Transverse colon (tissue), 4 donors: ENCODE measurements at regions not wholly inside any gene's neighbourhood (a gene's known extent, or its start where the extent isn't known, plus 50 kb on each side); places are given as distances from the start of the nearest gene placed in this dataset.

Experiments used
- DNase-seq: peaks from one replicate; pipeline ENCODE4 v3.0.0-alpha.2; 2019
- H3K27ac ChIP-seq, 4 donors: fragments of 200-600 bp; sonication (generic); 2 replicates each; pipeline ENCODE4 v1.5.1; 2016 to 2018; ENCODE audit warnings: inconsistent platforms in 4 of 4
- H3K27me3 ChIP-seq: fragments of 200-600 bp; sonication (generic); 2 replicates; pipeline ENCODE4 v1.5.1; 2017; ENCODE audit warnings: inconsistent platforms
- H3K36me3 ChIP-seq, 4 donors: fragments of 200-600 bp; sonication (generic); 2 replicates each; pipeline ENCODE4 v1.5.1; 2017 to 2019; ENCODE audit warnings: inconsistent platforms in 4 of 4
- H3K4me1 ChIP-seq, 4 donors: fragments of 200-600 bp; sonication (generic); 2 replicates each; pipeline ENCODE4 v1.5.1; 2017 to 2020; ENCODE audit warnings: inconsistent platforms in 4 of 4
- H3K4me3 ChIP-seq, 4 donors: fragments of 200-600 bp; sonication (generic); 1 replicate in 1 of 4; 2 replicates in 3 of 4; pipeline versions ENCODE4 v1.5.1 to v1.6.1; 2017 to 2019; ENCODE audit warnings: inconsistent platforms in 4 of 4
- H3K9me3 ChIP-seq, 2 donors: fragments of 200-600 bp; sonication (generic); 2 replicates each; pipeline ENCODE4 v1.5.1; 2017 to 2019; ENCODE audit warnings: inconsistent platforms in 2 of 2
- CTCF ChIP-seq, 5 experiments: fragments of 200-600 bp in 3 of 5; fragments of 450-650 bp in 2 of 5; sonication (generic) in 3 of 5; IDR thresholded peaks; 1 replicate in 2 of 5; 2 replicates in 3 of 5; pipeline ENCODE4 v1.5.1; 2016 to 2017; ENCODE audit warnings: antibody characterized with exemption in 5 of 5, inconsistent platforms in 3 of 5, mild to moderate bottlenecking in 2 of 5, moderate library complexity in 1 of 5
- EP300 ChIP-seq: sonication (generic); formaldehyde crosslinking; IDR thresholded peaks from one replicate; pipeline ENCODE4 v1.6.1; 2017; ENCODE audit warnings: antibody characterized with exemption, low read depth
- POLR2A ChIP-seq: fragments of 450-650 bp; IDR thresholded peaks from one replicate; pipeline ENCODE4 v1.6.1; 2016; ENCODE audit warnings: antibody characterized with exemption, mild to moderate bottlenecking, moderate library complexity
- POLR2AphosphoS5 ChIP-seq, 3 donors: sonication (generic); formaldehyde crosslinking; IDR thresholded peaks; one replicate each; pipeline ENCODE4 v1.6.1; 2016; ENCODE audit warnings: antibody characterized with exemption in 3 of 3
- WGBS, 2 donors: methylation state at CpG; one replicate each; pipeline ENCODE4 v1.1.5; 2018; ENCODE audit warnings: low coverage in 1 of 2; 5-methylcytosine and 5-hydroxymethylcytosine counted together
- in situ Hi-C, 4 donors: fragments of 200-750 bp; cut with MboI; loops; one replicate each; pipeline versions ENCODE4 v1.15.0 to v1.15.1; 2017; ENCODE audit warnings: low sequenced_read_pairs in 3 of 4, low pct_ligation_motif_present in 1 of 4, low pct_unique_long_range_greater_than_20kb in 1 of 4
- intact Hi-C: fragments of 100-400 bp; cut with DNase I; formaldehyde crosslinking; loops from one replicate; pipeline ENCODE4 v1.15.1; 2023; ENCODE audit warnings: low total_unique reads

GRCh38 chr3:168249550-168250414, 154.1 kb upstream of the GOLIM4 start:
- 0 to 1% methylated on average over 4 to 46 of the region's 89 CpGs for WGBS, 2 donors
- in situ Hi-C loops (no loop called here), intact Hi-C loops (no loop called here)
- H3K4me1 ChIP-seq = peaks cover 7 to 23% (median 19%) of the 10 kb centered on the region in 4 donors
- H3K27ac ChIP-seq = peak overlapping the region in 3 of 4 donors; percentile 10 to 54 (median 21)
- TF ChIP-seq EP300 (no peak), POLR2AphosphoS5 (IDR thresholded peaks at IDR 0.05) (no peak), POLR2A (no peak), CTCF (IDR thresholded peaks at IDR 0.05) (peak in 4 of 5 experiments; percentile 15 to 26 (median 22))
- no peaks in the 10 kb centered on the region for H3K9me3 ChIP-seq
- H3K36me3 ChIP-seq = no peaks in the 10 kb centered on the region
- peak overlapping the region; percentile 28 to 64 (median 54) for H3K4me3 ChIP-seq
- peaks cover 75% of the 10 kb centered on the region for H3K27me3 ChIP-seq
- peak; percentile 64 for DNase-seq

GRCh38 chr3:168249205-168249549, 153.5 kb upstream of the GOLIM4 start:
- in situ Hi-C loops = no loop called here
- Histone ChIP-seq H3K4me1 (peaks cover 7 to 23% (median 19%) of the 10 kb centered on the region in 4 donors), H3K27ac (peak overlapping the region in 3 of 4 donors; percentile 10 to 54 (median 21)), H3K9me3 (no peaks in the 10 kb centered on the region), H3K27me3 (peaks cover 81% of the 10 kb centered on the region), H3K4me3 (peak overlapping the region; percentile 28 to 64 (median 54)), H3K36me3 (no peaks in the 10 kb centered on the region)
- 0% methylated on average over 9 of the region's 16 CpGs; no CpG with 5 or more reads in 1 of the 2 donors for WGBS, 2 donors
- TF ChIP-seq CTCF (IDR thresholded peaks at IDR 0.05) = no peak
- TF ChIP-seq EP300 = no peak
- TF ChIP-seq POLR2AphosphoS5 (IDR thresholded peaks at IDR 0.05) = no peak
- no peak for TF ChIP-seq POLR2A
- intact Hi-C loops = no loop called here
- DNase-seq = no peak

GRCh38 chr3:168248383-168249204, 152.9 kb upstream of the GOLIM4 start:
- intact Hi-C loops = no loop called here
- peaks cover 7 to 23% (median 19%) of the 10 kb centered on the region in 4 donors for H3K4me1 ChIP-seq
- in situ Hi-C loops = no loop called here
- H3K9me3 ChIP-seq = no peaks in the 10 kb centered on the region
- no peaks in the 10 kb centered on the region for H3K36me3 ChIP-seq
- TF ChIP-seq EP300 (no peak), CTCF (IDR thresholded peaks at IDR 0.05) (no peak), POLR2AphosphoS5 (IDR thresholded peaks at IDR 0.05) (no peak), POLR2A (no peak)
- 0 to 2% methylated on average over 2 to 27 of the region's 27 CpGs for WGBS, 2 donors
- DNase-seq = no peak
- peak overlapping the region in 3 of 4 donors; percentile 28 to 64 (median 53) for H3K4me3 ChIP-seq
- peaks cover 84% of the 10 kb centered on the region for H3K27me3 ChIP-seq
- H3K27ac ChIP-seq = peak overlapping the region in 1 of 4 donors; percentile 54

- TF ChIP-seq CTCF (IDR thresholded peaks at IDR 0.05) = no peak
- no peak for TF ChIP-seq POLR2A
- TF ChIP-seq POLR2AphosphoS5 (IDR thresholded peaks at IDR 0.05) = no peak
- TF ChIP-seq EP300 = no peak
- 63 to 70% methylated on average over 5 of the region's 5 CpGs for whole genome bisulfite sequencing, 2 donors
- no peak for DNase-seq
- no peak overlapping the region for H3K4me3 ChIP-seq
- no peaks in the 10 kb centered on the region for H3K4me1 ChIP-seq
- intact Hi-C loops = no loop called here
- H3K27me3 ChIP-seq = peaks cover 29% of the 10 kb centered on the region
- in situ Hi-C loops = no loop called here
- no peak overlapping the region for H3K27ac ChIP-seq
- H3K9me3 ChIP-seq = no peaks in the 10 kb centered on the region
- no peaks in the 10 kb centered on the region for H3K36me3 ChIP-seq
Observed at GRCh38 chr3:168241156-168241555, 145.4 kb upstream of the GOLIM4 start.
